Cardiac fibroblast (primary cell): ENCODE measurements at regions not wholly inside any gene's neighbourhood (a gene's known extent, or its start where the extent isn't known, plus 50 kb on each side); places are given as distances from the start of the nearest gene placed in this dataset.

Experiments used
- DNase-seq, 2 donors: peaks; one replicate each; pipeline versions ENCODE4 v3.0.0 to v3.0.0-alpha.2; 2010; ENCODE audit warnings: low read depth in 2 of 2
- H3K4me3 ChIP-seq, 2 donors: replicated peaks in 1 of 2; 1 replicate in 1 of 2; 2 replicates in 1 of 2; pipeline ENCODE4 v1.5.1; 2011; ENCODE audit warnings: low read depth in 2 of 2, low read length in 2 of 2, mild to moderate bottlenecking in 2 of 2, moderate library complexity in 1 of 2
- TF ChIP-seq, protein P1 (sequence below): IDR thresholded peaks from one replicate; pipeline ENCODE4 v1.5.1; 2011; ENCODE audit warnings: low read depth, mild to moderate bottlenecking, low read length, inconsistent platforms

DNA sequence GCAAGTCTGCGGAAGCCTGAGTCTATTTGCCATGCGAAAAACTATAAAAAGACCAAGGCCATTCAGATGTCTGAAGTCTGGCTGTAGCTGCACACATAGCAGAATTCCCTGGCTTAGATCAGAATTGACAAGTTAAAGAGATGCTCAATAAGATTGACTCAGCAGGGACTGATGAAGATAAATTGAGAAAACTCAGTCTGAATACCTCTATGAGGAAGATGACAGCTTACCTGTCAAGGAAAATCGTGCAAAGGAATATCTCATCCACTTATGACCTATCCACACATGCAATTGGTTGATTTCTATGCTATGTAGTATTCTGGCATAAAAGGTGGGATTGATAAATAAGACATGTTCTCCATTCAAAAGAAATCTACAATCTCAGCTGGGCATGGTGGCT is 288.6 kb downstream of the BAMBI start:
- DNase-seq, result no peak
- no peak overlapping the region for H3K4me3 ChIP-seq
- TF ChIP-seq, protein P1, sequence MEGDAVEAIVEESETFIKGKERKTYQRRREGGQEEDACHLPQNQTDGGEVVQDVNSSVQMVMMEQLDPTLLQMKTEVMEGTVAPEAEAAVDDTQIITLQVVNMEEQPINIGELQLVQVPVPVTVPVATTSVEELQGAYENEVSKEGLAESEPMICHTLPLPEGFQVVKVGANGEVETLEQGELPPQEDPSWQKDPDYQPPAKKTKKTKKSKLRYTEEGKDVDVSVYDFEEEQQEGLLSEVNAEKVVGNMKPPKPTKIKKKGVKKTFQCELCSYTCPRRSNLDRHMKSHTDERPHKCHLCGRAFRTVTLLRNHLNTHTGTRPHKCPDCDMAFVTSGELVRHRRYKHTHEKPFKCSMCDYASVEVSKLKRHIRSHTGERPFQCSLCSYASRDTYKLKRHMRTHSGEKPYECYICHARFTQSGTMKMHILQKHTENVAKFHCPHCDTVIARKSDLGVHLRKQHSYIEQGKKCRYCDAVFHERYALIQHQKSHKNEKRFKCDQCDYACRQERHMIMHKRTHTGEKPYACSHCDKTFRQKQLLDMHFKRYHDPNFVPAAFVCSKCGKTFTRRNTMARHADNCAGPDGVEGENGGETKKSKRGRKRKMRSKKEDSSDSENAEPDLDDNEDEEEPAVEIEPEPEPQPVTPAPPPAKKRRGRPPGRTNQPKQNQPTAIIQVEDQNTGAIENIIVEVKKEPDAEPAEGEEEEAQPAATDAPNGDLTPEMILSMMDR, result no peak

DNA sequence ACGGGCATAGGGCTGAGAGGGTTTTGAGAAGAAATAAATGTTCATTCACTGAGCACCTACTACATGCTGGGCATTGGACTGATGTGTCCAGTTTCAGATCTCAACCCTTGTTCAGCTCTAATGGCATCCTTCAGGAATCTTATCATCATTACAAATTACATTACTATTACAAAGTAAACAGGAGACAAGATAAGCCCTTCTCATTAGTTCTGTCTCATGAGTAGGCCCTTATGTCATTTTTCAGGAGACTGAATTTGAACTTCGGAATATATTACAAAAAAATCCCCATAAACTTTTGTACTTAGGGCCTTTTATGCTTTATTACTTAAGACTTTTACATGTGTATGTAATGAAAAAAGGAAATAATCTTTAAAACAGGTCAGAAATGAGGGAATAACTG is 289.7 kb downstream of the BAMBI start:
- no peak overlapping the region for H3K4me3 ChIP-seq
- TF ChIP-seq, protein P1, result no peak
- DNase-seq, result no peak

DNA sequence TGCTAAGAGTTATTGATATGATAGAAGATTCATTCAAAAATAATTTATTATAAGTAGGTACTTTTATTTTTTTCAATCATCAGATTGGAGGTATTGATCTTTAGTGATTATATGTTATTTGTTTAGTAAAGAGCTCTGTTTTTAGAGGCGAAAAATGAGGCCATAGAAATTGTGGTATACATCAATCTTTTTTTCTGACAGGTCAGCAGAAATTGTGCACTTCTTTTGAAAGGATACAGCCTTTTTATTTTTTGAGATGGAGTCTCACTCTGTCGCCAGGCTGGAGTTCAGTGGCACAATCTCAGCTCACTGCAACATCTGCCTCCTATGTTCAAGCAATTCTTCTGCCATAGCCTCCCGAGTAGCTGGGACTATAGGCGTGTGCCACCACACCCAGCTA is 292.1 kb downstream of the BAMBI start:
- TF ChIP-seq, protein P1, result no peak
- no peak overlapping the region for H3K4me3 ChIP-seq

DNA sequence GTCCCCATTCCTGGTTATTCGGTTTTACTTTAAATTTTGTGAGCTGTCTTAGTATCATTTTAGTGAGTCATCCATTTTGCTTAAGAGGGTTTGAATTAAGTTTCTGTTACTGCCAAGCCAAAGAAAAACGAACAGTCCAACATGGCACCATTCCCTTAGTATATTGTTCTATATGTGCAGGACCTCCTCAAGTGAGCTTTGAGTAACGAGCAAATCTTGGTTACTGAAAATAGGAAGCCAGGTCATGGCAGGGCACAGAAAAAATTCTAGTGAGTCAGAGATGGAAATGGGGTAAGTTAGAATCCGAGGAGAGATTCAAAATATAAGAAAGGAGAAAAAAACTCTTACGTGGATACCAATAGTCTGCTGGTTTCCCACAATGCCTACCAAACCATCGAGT is 292.9 kb downstream of the BAMBI start:
- TF ChIP-seq, protein P1, result no peak
- no peak overlapping the region for H3K4me3 ChIP-seq
- DNase-seq, result peak; percentile 72 to 78

More for the DNA sequence above, 292.1 kb downstream of the BAMBI start:
- no peak for DNase-seq

DNA sequence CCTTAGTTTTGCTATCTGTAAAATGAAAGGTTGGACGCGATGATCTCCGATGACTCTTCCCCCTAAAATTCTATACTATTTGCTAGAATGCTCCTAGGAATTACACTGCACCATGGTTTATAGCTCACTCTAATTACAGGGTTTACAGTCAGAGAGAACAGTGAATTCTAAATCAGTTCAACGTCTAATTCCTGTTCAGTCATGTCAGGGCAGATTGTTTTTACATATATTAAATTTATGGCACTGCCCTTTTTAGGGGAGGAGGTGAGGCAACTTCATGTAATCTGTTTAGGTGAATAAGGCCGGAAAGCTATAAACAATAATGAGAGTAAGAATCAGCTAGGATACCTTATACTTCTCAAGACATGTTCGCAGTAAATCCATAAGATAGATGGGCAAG is 293.9 kb downstream of the BAMBI start:
- TF ChIP-seq, protein P1, result no peak
- H3K4me3 ChIP-seq, result no peak overlapping the region
- no peak for DNase-seq

DNA sequence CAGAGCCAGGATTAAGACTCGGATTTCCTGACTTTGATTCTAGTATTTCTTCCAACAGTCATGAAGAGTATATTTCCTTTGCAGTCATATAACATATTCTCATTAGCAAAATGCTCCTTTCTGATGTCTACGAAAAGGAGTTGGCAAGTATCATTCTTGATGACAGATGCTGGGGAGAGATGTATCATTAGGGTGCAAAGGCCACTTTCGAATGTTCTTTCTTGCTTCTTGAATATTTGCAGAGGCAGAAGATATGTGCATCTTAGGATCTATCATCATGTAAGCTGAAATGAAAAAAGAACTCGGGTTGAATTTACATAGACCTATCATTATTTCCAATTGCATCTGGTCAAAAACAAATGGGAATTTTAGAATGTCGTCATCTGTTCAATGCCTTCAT is 294.4 kb downstream of the BAMBI start:
- H3K4me3 ChIP-seq, result no peak overlapping the region
- DNase-seq, result no peak
- TF ChIP-seq, protein P1, result no peak

DNA sequence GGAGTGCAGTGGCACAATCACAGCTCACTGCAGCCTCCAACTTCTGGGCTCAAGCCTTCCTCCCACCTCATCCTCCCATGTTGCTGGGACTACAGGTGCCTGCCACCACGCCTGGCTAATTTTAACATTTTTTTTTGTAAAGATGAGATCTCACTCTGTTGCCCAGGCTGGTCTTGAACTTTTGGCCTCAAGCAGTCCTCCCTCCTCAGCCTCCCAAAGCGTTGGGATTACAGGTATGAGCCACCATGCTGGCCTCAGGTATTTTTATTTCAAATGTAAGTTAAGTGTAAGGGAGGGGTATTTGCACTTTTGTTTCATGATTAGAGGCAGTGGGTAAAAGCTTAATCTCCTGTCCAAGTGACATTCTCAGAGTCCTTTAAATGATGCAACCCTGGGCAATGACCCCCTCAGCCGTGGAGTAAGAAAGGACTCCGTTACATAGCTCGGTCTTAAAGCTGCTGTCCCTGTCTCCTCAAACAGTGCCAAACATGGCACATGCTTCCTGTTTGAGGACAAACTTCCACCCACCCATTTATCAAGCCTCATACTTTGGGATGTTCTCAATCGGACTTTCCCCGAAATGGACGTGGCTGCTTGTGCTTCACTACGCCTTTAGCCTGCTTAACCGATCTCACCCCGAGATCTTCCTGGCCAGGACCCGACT is 296.1 kb downstream of the BAMBI start:
- TF ChIP-seq, protein P1, result no peak
- DNase-seq, result no peak
- no peak overlapping the region for H3K4me3 ChIP-seq
